Endothelial cell of umbilical vein (primary cell): ENCODE measurements at regions not wholly inside any gene's neighbourhood (a gene's known extent, or its start where the extent isn't known, plus 50 kb on each side); places are given as distances from the start of the nearest gene placed in this dataset.

Experiments
- CTCF ChIP-seq, 2 donors: IDR thresholded peaks; 1 replicate in 1 of 2; 2 replicates in 1 of 2; pipeline ENCODE4 v1.5.1; 2011; ENCODE audit warnings: low read length in 2 of 2, mild to moderate bottlenecking in 2 of 2, moderate library complexity in 2 of 2, control low read depth in 1 of 2, inconsistent platforms in 1 of 2, low read depth in 1 of 2; ENCODE audit not compliant: insufficient read depth in 1 of 2; ENCODE audit errors: extremely low read depth in 1 of 2
- EZH2 ChIP-seq: IDR thresholded peaks from 2 replicates; pipeline ENCODE4 v1.6.1; 2012; ENCODE audit warnings: borderline replicate concordance, low read depth, mild to moderate bottlenecking, moderate library complexity, low read length, inconsistent platforms; ENCODE audit not compliant: severe bottlenecking
- FOS ChIP-seq: IDR thresholded peaks from 2 replicates; pipeline ENCODE4 v1.6.1; 2011; ENCODE audit warnings: mild to moderate bottlenecking, low read length, moderate library complexity, borderline replicate concordance; ENCODE audit not compliant: insufficient read depth
- GATA2 ChIP-seq: IDR thresholded peaks from 2 replicates; pipeline ENCODE4 v1.7.0; 2011; ENCODE audit warnings: low read depth, mild to moderate bottlenecking, moderate library complexity, mixed read lengths, low read length; ENCODE audit not compliant: insufficient read length, insufficient read depth
- JUN ChIP-seq: IDR thresholded peaks from 2 replicates; pipeline ENCODE4 v1.6.1; 2011; ENCODE audit warnings: borderline replicate concordance, low read depth; ENCODE audit not compliant: insufficient read length, insufficient read depth
- MYC ChIP-seq: IDR thresholded peaks from one replicate; pipeline ENCODE4 v1.6.1; 2011; ENCODE audit warnings: mild to moderate bottlenecking, low read depth, low read length
- POLR2A ChIP-seq: IDR thresholded peaks from 2 replicates; pipeline ENCODE4 v1.6.1; 2012; ENCODE audit warnings: low read depth, mild to moderate bottlenecking, control low read depth, low read length
- POLR2AphosphoS5 ChIP-seq: IDR thresholded peaks from 2 replicates; pipeline ENCODE4 v1.6.1; 2012; ENCODE audit warnings: low read depth, mild to moderate bottlenecking, control low read depth, low read length, moderate library complexity; ENCODE audit not compliant: insufficient read depth
- TF ChIP-seq, protein P1 (sequence below): IDR thresholded peaks from 2 replicates; pipeline ENCODE4 v1.6.1; 2011; ENCODE audit not compliant: insufficient read depth, insufficient read length

DNA sequence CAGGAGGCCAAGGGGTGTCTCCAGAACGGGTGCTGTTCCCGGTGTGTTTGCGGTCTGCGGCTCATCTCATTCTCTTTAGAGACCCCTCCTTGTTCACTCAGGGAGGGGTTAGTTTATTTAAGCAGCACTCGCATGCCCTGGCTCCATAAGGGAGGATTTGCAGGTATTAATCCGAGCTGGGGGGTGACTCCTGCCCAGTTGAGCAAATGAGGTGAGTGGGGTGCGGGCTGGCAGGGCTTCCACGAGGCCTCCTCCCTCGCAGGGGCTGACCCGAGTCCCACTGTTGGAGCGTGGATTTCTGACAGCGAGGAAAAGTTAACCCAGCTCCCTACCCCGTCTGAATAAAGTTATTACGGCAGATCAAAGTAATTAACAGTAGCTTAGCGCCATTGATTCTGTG, 371.8 kb upstream of the SALL3 start:
- TF ChIP-seq EZH2, result no peak
- TF ChIP-seq CTCF (IDR thresholded peaks at IDR 0.05; ENCODE audit: extremely low read depth in 1 of 2, insufficient read depth in 1 of 2, low read depth in 1 of 2, low read length in 2 of 2), result no peak
- no peak for TF ChIP-seq POLR2AphosphoS5
- TF ChIP-seq MYC, result no peak
- TF ChIP-seq, protein P1, sequence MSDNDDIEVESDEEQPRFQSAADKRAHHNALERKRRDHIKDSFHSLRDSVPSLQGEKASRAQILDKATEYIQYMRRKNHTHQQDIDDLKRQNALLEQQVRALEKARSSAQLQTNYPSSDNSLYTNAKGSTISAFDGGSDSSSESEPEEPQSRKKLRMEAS, result no peak
- TF ChIP-seq POLR2A, result no peak
- no peak for TF ChIP-seq JUN
- TF ChIP-seq GATA2, result no peak
- no peak for TF ChIP-seq FOS
